GM23338 (cell line): ENCODE measurements at regions not wholly inside any gene's neighbourhood (a gene's known extent, or its start where the extent isn't known, plus 50 kb on each side); places are given as distances from the start of the nearest gene placed in this dataset.

Experiments
- ATAC-seq: fragments of 200-7000 bp; cut with Tn5 transposase; 3 replicates; pipeline ENCODE4 v1.9.1; 2020
- DNase-seq: peaks from one replicate; pipeline ENCODE4 v3.0.0-alpha.2; 2015; ENCODE audit warnings: low spot score
- H2AFZ ChIP-seq: fragments of 200-600 bp; sonication (generic); 2 replicates; pipeline ENCODE4 v1.8.0; 2016; ENCODE audit warnings: antibody characterized with exemption, mild to moderate bottlenecking, moderate library complexity
- H3F3A ChIP-seq: fragments of 200-600 bp; sonication (generic); replicated peaks from 2 replicates; pipeline ENCODE4 v1.8.0; 2017; ENCODE audit warnings: antibody characterized with exemption, mixed run types, low read depth
- H3K27ac ChIP-seq: fragments of 200-600 bp; sonication (generic); 2 replicates; pipeline ENCODE4 v1.6.1; 2016; ENCODE audit warnings: low read depth
- H3K27me3 ChIP-seq: fragments of 200-600 bp; sonication (generic); 2 replicates; pipeline ENCODE4 v1.8.0; 2016; ENCODE audit warnings: mild to moderate bottlenecking, mixed run types, moderate library complexity; ENCODE audit not compliant: insufficient read depth
- H3K36me3 ChIP-seq: fragments of 200-600 bp; sonication (generic); 2 replicates; pipeline ENCODE4 v1.8.0; 2016; ENCODE audit warnings: mild to moderate bottlenecking; ENCODE audit not compliant: insufficient read depth
- H3K4me1 ChIP-seq: fragments of 200-600 bp; sonication (generic); 2 replicates; pipeline ENCODE4 v1.8.0; 2016; ENCODE audit warnings: mild to moderate bottlenecking, moderate library complexity; ENCODE audit not compliant: insufficient read depth
- H3K4me2 ChIP-seq: fragments of 200-600 bp; sonication (generic); 2 replicates; pipeline ENCODE4 v1.7.1; 2017; ENCODE audit warnings: mixed run types
- H3K4me3 ChIP-seq: fragments of 200-600 bp; sonication (generic); 2 replicates; pipeline ENCODE4 v1.6.1; 2016; ENCODE audit warnings: mixed run types
- H3K79me2 ChIP-seq: fragments of 200-600 bp; sonication (generic); replicated peaks from 2 replicates; pipeline ENCODE4 v1.8.0; 2017; ENCODE audit warnings: mild to moderate bottlenecking; ENCODE audit not compliant: insufficient read depth
- H3K9me2 ChIP-seq: fragments of 200-600 bp; sonication (generic); 2 replicates; pipeline ENCODE4 v1.8.0; 2017; ENCODE audit not compliant: insufficient read depth
- H4K20me1 ChIP-seq: fragments of 200-600 bp; sonication (generic); replicated peaks from 2 replicates; pipeline ENCODE4 v1.8.0; 2017; ENCODE audit warnings: mild to moderate bottlenecking; ENCODE audit not compliant: insufficient read depth
- H3K27ac Mint-ChIP-seq: 2 replicates; pipeline ENCODE4 v1.8.0; 2020; ENCODE audit warnings: inconsistent platforms, mild to moderate bottlenecking, moderate library complexity, mixed read lengths
- H3K27me3 Mint-ChIP-seq: 3 replicates; pipeline ENCODE4 v1.8.0; 2022; ENCODE audit warnings: low read depth, mild to moderate bottlenecking, moderate library complexity, mixed read lengths, inconsistent platforms; ENCODE audit not compliant: insufficient read depth, poor library complexity
- H3K36me3 Mint-ChIP-seq: 3 replicates; pipeline ENCODE4 v1.8.0; 2021; ENCODE audit warnings: low read depth, mild to moderate bottlenecking, inconsistent platforms, moderate library complexity, mixed read lengths
- H3K4me1 Mint-ChIP-seq: 3 replicates; pipeline ENCODE4 v1.8.0; 2020; ENCODE audit warnings: mild to moderate bottlenecking, inconsistent platforms, mixed read lengths
- H3K4me3 Mint-ChIP-seq: 3 replicates; pipeline ENCODE4 v1.8.0; 2021; ENCODE audit warnings: moderate library complexity, mild to moderate bottlenecking, inconsistent platforms, mixed read lengths
- H3K9me3 Mint-ChIP-seq: 3 replicates; pipeline ENCODE4 v1.8.0; 2020; ENCODE audit warnings: moderate library complexity, mild to moderate bottlenecking, inconsistent platforms, mixed read lengths
- CREB1 ChIP-seq: fragments of 250-450 bp; sonication (Bioruptor Pico); IDR thresholded peaks from 2 replicates; pipeline ENCODE4 v1.5.0; 2020; ENCODE audit warnings: low read depth, mild to moderate bottlenecking, moderate library complexity
- CTCF ChIP-seq, 2 experiments: fragments of 200-600 bp in 1 of 2; sonication (generic) in 1 of 2; conservative IDR thresholded peaks; 2 replicates each; pipeline versions ENCODE4 v1.5.1 to v1.6.1; 2016 to 2017; ENCODE audit warnings: antibody characterized with exemption in 2 of 2, low read depth in 2 of 2, mild to moderate bottlenecking in 2 of 2, moderate library complexity in 1 of 2
- EZH2 ChIP-seq: fragments of 200-600 bp; sonication (generic); IDR thresholded peaks from one replicate; pipeline ENCODE4 v1.8.0; 2017; ENCODE audit warnings: antibody characterized with exemption, mild to moderate bottlenecking, low read depth; ENCODE audit not compliant: unreplicated experiment
- EZH2phosphoT487 ChIP-seq: fragments of 200-600 bp; sonication (generic); IDR thresholded peaks from one replicate; pipeline ENCODE4 v1.8.1; 2018; ENCODE audit warnings: antibody characterized with exemption; ENCODE audit not compliant: unreplicated experiment
- JUNB ChIP-seq: IDR thresholded peaks from one replicate; pipeline ENCODE4 v1.6.1; 2016; ENCODE audit warnings: antibody characterized with exemption; ENCODE audit not compliant: unreplicated experiment
- NANOG ChIP-seq: IDR thresholded peaks from 2 replicates; pipeline ENCODE4 v1.6.1; 2016; ENCODE audit warnings: antibody characterized with exemption, borderline replicate concordance
- POLR2AphosphoS5 ChIP-seq: IDR thresholded peaks from 2 replicates; pipeline ENCODE4 v1.6.1; 2016; ENCODE audit warnings: antibody characterized with exemption, low read depth
- REST ChIP-seq: IDR thresholded peaks from one replicate; pipeline ENCODE4 v1.6.1; 2018; ENCODE audit warnings: antibody characterized with exemption; ENCODE audit not compliant: unreplicated experiment
- STAT1 ChIP-seq: IDR thresholded peaks from one replicate; pipeline ENCODE4 v1.6.1; 2016; ENCODE audit warnings: antibody characterized with exemption; ENCODE audit not compliant: unreplicated experiment
- ZNF114 ChIP-seq: fragments of 250-450 bp; sonication (Bioruptor Pico); IDR thresholded peaks from 2 replicates; pipeline ENCODE4 v1.5.0; 2020; ENCODE audit warnings: mild to moderate bottlenecking, moderate library complexity
- ZNF331 ChIP-seq: fragments of 250-450 bp; sonication (Bioruptor Pico); IDR thresholded peaks from 2 replicates; pipeline ENCODE4 v1.5.0; 2020; ENCODE audit warnings: low read depth, mild to moderate bottlenecking, moderate library complexity
- TF ChIP-seq, protein P1 (sequence below): IDR thresholded peaks from 2 replicates; pipeline ENCODE4 v1.6.1; 2016; ENCODE audit warnings: antibody characterized with exemption
- TF ChIP-seq, protein P2 (sequence below): fragments of 250-450 bp; sonication (Bioruptor Pico); IDR thresholded peaks from 2 replicates; pipeline ENCODE4 v1.5.0; 2020; ENCODE audit warnings: mild to moderate bottlenecking, moderate library complexity

DNA sequence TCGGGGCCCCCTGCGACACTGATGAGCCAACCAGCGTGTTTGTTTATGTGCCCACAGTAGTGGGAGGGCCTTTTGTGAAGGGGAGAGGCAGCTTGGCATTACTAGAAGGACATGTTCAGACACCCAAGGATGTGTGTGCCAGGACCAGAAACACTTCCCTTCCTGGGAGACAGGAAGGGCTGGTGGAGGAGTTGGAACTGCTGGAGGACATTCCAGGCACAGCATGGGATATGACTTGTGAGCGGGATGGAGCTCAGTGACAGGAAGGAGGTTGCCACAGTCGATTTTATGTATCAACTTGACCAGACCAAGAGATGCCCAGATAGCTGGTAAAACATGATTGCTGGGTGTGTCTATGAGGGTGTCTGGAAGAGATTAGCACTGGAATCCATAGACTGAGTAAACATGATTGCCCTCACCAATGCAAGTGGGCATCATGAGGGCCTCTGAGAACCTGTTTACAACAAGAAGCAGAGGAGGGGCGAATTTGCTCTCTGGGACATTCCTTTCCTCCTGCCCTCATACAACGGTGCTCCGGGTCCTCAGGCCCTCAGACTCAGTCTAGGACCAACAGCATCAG lies 106.4 kb upstream of the TLE3 start:
- no peak overlapping the region for H3K4me3 Mint-ChIP-seq
- H3K27me3 Mint-ChIP-seq: peaks cover 14% of the 10 kb centered on the region
- no peak overlapping the region for H3K4me2 ChIP-seq
- H3K4me1 Mint-ChIP-seq: peaks cover 17% of the 10 kb centered on the region
- H3K79me2 ChIP-seq: no peaks in the 10 kb centered on the region
- H3K4me1 ChIP-seq: no peaks in the 10 kb centered on the region
- no peak for ATAC-seq
- H3K36me3 Mint-ChIP-seq: no peaks in the 10 kb centered on the region
- TF ChIP-seq EZH2 (no peak), CREB1 (CRISPR knock-in tag) (no peak), ZNF114 (no peak), POLR2AphosphoS5 (no peak), JUNB (no peak), STAT1 (no peak), NANOG (no peak), CTCF (conservative IDR thresholded peaks at IDR 0.05; ENCODE audit: low read depth in 2 of 2) (no peak), REST (no peak), EZH2phosphoT487 (no peak), ZNF331 (CRISPR knock-in tag) (no peak)
- TF ChIP-seq, protein P1, sequence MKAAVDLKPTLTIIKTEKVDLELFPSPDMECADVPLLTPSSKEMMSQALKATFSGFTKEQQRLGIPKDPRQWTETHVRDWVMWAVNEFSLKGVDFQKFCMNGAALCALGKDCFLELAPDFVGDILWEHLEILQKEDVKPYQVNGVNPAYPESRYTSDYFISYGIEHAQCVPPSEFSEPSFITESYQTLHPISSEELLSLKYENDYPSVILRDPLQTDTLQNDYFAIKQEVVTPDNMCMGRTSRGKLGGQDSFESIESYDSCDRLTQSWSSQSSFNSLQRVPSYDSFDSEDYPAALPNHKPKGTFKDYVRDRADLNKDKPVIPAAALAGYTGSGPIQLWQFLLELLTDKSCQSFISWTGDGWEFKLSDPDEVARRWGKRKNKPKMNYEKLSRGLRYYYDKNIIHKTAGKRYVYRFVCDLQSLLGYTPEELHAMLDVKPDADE: no peak
- TF ChIP-seq, protein P2, sequence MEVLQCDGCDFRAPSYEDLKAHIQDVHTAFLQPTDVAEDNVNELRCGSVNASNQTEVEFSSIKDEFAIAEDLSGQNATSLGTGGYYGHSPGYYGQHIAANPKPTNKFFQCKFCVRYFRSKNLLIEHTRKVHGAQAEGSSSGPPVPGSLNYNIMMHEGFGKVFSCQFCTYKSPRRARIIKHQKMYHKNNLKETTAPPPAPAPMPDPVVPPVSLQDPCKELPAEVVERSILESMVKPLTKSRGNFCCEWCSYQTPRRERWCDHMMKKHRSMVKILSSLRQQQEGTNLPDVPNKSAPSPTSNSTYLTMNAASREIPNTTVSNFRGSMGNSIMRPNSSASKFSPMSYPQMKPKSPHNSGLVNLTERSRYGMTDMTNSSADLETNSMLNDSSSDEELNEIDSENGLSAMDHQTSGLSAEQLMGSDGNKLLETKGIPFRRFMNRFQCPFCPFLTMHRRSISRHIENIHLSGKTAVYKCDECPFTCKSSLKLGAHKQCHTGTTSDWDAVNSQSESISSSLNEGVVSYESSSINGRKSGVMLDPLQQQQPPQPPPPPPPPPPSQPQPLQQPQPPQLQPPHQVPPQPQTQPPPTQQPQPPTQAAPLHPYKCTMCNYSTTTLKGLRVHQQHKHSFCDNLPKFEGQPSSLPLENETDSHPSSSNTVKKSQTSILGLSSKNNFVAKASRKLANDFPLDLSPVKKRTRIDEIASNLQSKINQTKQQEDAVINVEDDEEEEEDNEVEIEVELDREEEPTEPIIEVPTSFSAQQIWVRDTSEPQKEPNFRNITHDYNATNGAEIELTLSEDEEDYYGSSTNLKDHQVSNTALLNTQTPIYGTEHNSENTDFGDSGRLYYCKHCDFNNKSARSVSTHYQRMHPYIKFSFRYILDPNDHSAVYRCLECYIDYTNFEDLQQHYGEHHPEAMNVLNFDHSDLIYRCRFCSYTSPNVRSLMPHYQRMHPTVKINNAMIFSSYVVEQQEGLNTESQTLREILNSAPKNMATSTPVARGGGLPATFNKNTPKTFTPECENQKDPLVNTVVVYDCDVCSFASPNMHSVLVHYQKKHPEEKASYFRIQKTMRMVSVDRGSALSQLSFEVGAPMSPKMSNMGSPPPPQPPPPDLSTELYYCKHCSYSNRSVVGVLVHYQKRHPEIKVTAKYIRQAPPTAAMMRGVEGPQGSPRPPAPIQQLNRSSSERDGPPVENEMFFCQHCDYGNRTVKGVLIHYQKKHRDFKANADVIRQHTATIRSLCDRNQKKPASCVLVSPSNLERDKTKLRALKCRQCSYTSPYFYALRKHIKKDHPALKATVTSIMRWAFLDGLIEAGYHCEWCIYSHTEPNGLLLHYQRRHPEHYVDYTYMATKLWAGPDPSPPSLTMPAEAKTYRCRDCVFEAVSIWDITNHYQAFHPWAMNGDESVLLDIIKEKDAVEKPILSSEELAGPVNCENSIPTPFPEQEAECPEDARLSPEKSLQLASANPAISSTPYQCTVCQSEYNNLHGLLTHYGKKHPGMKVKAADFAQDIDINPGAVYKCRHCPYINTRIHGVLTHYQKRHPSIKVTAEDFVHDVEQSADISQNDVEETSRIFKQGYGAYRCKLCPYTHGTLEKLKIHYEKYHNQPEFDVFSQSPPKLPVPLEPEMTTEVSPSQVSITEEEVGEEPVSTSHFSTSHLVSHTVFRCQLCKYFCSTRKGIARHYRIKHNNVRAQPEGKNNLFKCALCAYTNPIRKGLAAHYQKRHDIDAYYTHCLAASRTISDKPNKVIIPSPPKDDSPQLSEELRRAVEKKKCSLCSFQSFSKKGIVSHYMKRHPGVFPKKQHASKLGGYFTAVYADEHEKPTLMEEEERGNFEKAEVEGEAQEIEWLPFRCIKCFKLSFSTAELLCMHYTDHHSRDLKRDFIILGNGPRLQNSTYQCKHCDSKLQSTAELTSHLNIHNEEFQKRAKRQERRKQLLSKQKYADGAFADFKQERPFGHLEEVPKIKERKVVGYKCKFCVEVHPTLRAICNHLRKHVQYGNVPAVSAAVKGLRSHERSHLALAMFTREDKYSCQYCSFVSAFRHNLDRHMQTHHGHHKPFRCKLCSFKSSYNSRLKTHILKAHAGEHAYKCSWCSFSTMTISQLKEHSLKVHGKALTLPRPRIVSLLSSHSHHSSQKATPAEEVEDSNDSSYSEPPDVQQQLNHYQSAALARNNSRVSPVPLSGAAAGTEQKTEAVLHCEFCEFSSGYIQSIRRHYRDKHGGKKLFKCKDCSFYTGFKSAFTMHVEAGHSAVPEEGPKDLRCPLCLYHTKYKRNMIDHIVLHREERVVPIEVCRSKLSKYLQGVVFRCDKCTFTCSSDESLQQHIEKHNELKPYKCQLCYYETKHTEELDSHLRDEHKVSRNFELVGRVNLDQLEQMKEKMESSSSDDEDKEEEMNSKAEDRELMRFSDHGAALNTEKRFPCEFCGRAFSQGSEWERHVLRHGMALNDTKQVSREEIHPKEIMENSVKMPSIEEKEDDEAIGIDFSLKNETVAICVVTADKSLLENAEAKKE (CRISPR knock-in tag): no peak
- H3K9me3 Mint-ChIP-seq: no peaks in the 10 kb centered on the region
- no peaks in the 10 kb centered on the region; the same call in 1 of the 2 replicates for H3K9me2 ChIP-seq
- no peak for DNase-seq
- H4K20me1 ChIP-seq: no peaks in the 10 kb centered on the region
- no peak overlapping the region for H3K27ac Mint-ChIP-seq
- H3K27me3 ChIP-seq: no peaks in the 10 kb centered on the region
- H3K27ac ChIP-seq: no peak overlapping the region
- H3K36me3 ChIP-seq: no peaks in the 10 kb centered on the region
- no peak overlapping the region for H2AFZ ChIP-seq
- no peaks in the 10 kb centered on the region for H3F3A ChIP-seq
- no peak overlapping the region for H3K4me3 ChIP-seq
